Osteocyte (in vitro differentiated cells): ENCODE measurements at regions not wholly inside any gene's neighbourhood (a gene's known extent, or its start where the extent isn't known, plus 50 kb on each side); places are given as distances from the start of the nearest gene placed in this dataset.

Experiments
- DNase-seq: peaks from one replicate; pipeline ENCODE4 v3.0.0; 2021; ENCODE audit warnings: mixed read lengths; ENCODE audit not compliant: unreplicated experiment; ENCODE audit errors: extremely low spot score
- H3K27ac Mint-ChIP-seq: one replicate; pipeline ENCODE4 v1.8.0; 2021; ENCODE audit warnings: mild to moderate bottlenecking, mixed read lengths; ENCODE audit not compliant: unreplicated experiment
- H3K27me3 Mint-ChIP-seq: one replicate; pipeline ENCODE4 v1.8.0; 2021; ENCODE audit warnings: mixed read lengths; ENCODE audit not compliant: unreplicated experiment
- H3K36me3 Mint-ChIP-seq: one replicate; pipeline ENCODE4 v1.8.0; 2021; ENCODE audit warnings: mixed read lengths; ENCODE audit not compliant: unreplicated experiment
- H3K4me1 Mint-ChIP-seq: one replicate; pipeline ENCODE4 v1.8.0; 2021; ENCODE audit warnings: mixed read lengths; ENCODE audit not compliant: unreplicated experiment
- H3K4me3 Mint-ChIP-seq: one replicate; pipeline ENCODE4 v1.8.0; 2021; ENCODE audit warnings: mild to moderate bottlenecking, moderate library complexity, mixed read lengths; ENCODE audit not compliant: unreplicated experiment
- H3K9me3 Mint-ChIP-seq: one replicate; pipeline ENCODE4 v1.8.0; 2021; ENCODE audit warnings: mixed read lengths; ENCODE audit not compliant: unreplicated experiment
- TF ChIP-seq, protein P1 (sequence below): fragments of 200-600 bp; sonication (generic); IDR thresholded peaks from 2 replicates; pipeline ENCODE4 v1.5.0; 2021; ENCODE audit warnings: antibody characterized with exemption, mild to moderate bottlenecking, moderate library complexity

DNA sequence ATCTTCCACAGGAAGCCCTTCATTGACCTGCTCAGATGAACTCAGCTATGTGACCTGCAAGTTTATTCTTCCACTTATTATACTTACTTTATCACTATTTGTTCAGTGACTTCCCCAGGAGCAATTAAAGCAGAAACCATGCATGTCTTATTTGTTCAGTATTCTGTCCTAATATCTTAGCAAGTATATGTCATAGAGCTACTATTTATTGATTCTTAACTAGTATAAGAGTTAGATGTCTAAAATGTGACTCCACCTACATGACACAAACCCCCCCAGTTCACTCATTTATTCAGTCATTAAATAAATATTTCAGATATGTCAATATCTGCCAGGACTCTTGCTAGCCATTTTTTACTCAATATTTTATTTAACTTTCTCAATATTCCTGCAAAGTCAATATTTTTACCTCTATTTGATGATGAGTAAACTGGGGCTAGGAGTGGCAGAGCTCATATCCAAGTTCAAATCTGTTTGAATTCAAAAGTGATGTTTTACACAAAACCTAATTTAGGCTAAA is 469.0 kb upstream of the USP24 start:
- TF ChIP-seq, protein P1, sequence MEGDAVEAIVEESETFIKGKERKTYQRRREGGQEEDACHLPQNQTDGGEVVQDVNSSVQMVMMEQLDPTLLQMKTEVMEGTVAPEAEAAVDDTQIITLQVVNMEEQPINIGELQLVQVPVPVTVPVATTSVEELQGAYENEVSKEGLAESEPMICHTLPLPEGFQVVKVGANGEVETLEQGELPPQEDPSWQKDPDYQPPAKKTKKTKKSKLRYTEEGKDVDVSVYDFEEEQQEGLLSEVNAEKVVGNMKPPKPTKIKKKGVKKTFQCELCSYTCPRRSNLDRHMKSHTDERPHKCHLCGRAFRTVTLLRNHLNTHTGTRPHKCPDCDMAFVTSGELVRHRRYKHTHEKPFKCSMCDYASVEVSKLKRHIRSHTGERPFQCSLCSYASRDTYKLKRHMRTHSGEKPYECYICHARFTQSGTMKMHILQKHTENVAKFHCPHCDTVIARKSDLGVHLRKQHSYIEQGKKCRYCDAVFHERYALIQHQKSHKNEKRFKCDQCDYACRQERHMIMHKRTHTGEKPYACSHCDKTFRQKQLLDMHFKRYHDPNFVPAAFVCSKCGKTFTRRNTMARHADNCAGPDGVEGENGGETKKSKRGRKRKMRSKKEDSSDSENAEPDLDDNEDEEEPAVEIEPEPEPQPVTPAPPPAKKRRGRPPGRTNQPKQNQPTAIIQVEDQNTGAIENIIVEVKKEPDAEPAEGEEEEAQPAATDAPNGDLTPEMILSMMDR: no peak
- DNase-seq: no peak
- Mint-ChIP-seq H3K4me1 (peaks cover 26% of the 10 kb centered on the region), H3K27me3 (no peaks in the 10 kb centered on the region), H3K9me3 (no peaks in the 10 kb centered on the region), H3K36me3 (no peaks in the 10 kb centered on the region), H3K4me3 (no peak overlapping the region), H3K27ac (no peak overlapping the region)

DNA sequence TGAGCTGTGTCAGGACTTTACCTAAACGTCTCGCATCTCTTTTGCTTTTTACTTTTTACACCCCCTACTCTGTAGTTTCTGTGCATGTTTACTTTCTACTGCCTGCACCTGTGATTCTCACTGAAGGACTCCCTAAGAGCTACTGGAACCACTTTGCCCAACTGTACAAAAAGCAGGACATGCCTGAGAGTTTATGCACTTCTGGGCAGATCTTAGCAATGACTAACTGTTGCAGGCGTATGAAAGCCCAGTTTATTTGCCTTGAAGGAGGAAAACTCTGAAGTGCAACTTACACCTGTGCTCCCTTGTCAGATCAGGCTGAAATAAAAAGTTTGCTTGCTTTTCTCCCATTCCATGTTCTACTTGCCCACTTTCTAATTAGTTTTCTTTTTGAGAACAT is 467.0 kb upstream of the USP24 start:
- Mint-ChIP-seq H3K27me3 (no peaks in the 10 kb centered on the region), H3K9me3 (no peaks in the 10 kb centered on the region), H3K27ac (no peak overlapping the region), H3K4me1 (peaks cover 31% of the 10 kb centered on the region), H3K4me3 (no peak overlapping the region), H3K36me3 (no peaks in the 10 kb centered on the region)
- no peak for DNase-seq
- TF ChIP-seq, protein P1: no peak

DNA sequence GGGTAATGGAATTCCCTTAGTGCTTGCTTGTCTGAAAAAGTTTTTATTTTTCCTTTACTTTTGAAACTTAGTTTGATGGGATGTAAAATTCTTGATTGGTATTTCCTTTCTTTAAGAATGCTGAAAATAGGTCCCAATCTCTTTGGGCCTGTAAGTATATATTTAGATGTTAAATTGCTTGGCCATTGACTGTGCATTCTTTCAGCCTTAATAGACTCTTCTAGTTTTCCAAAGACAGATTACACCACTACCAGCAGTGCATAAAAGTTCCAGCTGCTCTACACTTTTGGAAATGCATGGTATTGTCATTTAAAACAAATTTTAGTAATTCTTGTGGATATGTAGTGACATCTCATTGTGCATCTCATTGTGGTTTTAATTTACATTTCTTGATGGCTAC is 464.8 kb upstream of the USP24 start:
- H3K27me3 Mint-ChIP-seq: no peaks in the 10 kb centered on the region
- H3K4me1 Mint-ChIP-seq: peaks cover 23% of the 10 kb centered on the region
- DNase-seq: no peak
- no peak overlapping the region for H3K4me3 Mint-ChIP-seq
- peak overlapping the region; percentile 23 for H3K27ac Mint-ChIP-seq
- H3K9me3 Mint-ChIP-seq: peaks cover 8% of the 10 kb centered on the region
- TF ChIP-seq, protein P1: no peak
- peaks cover 5% of the 10 kb centered on the region for H3K36me3 Mint-ChIP-seq

DNA sequence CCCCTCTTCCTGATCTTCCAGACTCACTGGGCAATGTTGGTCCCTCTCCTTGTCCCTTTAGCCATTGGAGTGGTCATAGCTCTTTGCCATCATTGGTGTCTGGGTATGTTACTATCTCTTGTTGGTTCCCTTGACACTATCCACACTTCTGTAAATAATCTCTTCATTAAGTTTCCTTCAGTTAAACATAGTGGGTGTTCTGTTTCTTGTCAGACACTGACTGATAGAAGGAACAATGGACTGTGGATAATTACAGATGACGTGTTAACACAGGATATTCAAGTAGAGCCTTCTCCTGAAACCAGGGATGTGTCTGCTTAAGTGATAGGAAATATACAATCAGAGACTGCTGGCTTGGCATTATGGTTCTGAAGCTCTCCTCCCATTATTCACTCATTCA is 458.3 kb upstream of the USP24 start:
- peaks cover 8% of the 10 kb centered on the region for H3K9me3 Mint-ChIP-seq
- no peak overlapping the region for H3K27ac Mint-ChIP-seq
- H3K27me3 Mint-ChIP-seq: no peaks in the 10 kb centered on the region
- TF ChIP-seq, protein P1: no peak
- no peak overlapping the region for H3K4me3 Mint-ChIP-seq
- DNase-seq: no peak
- peaks cover 5% of the 10 kb centered on the region for H3K36me3 Mint-ChIP-seq
- H3K4me1 Mint-ChIP-seq: peaks cover 19% of the 10 kb centered on the region

DNA sequence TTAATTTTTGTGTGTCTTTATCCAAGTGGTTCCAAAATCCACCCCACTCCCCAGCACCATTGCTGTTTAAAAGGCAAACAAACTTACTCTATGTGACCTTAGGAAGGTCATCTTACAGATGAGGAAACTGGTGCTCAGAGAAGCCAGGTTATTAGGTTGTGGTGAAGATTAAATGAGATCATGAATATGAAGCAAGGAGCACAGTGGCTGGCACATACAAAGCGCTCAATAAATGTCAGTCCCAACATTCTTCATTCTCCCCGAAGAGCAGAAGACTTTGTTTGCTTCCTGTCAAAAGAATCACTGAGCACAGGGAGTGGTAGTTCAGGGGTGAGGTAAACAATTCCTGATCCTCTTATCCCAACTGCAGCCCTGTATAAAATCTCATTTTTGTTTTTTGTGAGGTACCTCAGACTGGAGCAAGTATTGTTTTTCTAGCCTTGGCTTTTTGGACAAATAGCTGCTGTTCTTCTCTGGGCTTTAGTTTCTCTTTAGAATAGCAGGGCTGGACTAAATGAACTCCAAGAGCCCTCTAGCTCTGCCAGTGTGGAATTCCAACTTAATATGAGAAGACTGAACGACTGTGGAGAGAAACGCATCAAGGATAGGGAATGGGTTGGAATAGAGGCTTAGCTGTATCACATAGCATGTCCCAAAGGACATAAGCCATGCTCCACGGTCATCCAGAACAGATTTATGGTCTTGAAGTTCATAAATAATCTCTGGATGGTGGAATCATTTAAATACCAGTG is 455.3 kb upstream of the USP24 start:
- no peak for DNase-seq
- TF ChIP-seq, protein P1: peak; percentile 40
- Mint-ChIP-seq H3K4me1 (peaks cover 19% of the 10 kb centered on the region), H3K4me3 (no peak overlapping the region), H3K9me3 (no peaks in the 10 kb centered on the region), H3K27me3 (no peaks in the 10 kb centered on the region), H3K36me3 (no peaks in the 10 kb centered on the region), H3K27ac (peak overlapping the region; percentile 31)
